ENCODE measurements at regions not wholly inside any gene's neighbourhood (a gene's known extent, or its start where the extent isn't known, plus 50 kb on each side); places are given as distances from the start of the nearest gene placed in this dataset.

- no peak for DNase-seq (ENCODE audit: insufficient read length, low spot score, missing footprints)
Observed at GRCh38 chr7:132059141-132059540, 502.7 kb upstream of the PODXL start.

GRCh38 chr7:132055336-132056120 lies 499.1 kb upstream of the PODXL start:
- Histone ChIP-seq H3K27me3 (ENCODE audit: insufficient read depth, low read length) (peaks cover 21% of the 10 kb centered on the region), H3K9me3 (ENCODE audit: low read depth, low read length) (no peaks in the 10 kb centered on the region), H2AFZ (ENCODE audit: low read length) (no peak overlapping the region), H3K36me3 (ENCODE audit: insufficient read depth, low read length) (no peaks in the 10 kb centered on the region), H4K20me1 (ENCODE audit: insufficient read depth, low read length) (no peaks in the 10 kb centered on the region), H3K4me2 (ENCODE audit: insufficient read depth, low read length) (no peak overlapping the region), H3K4me3 (ENCODE audit: insufficient read depth, low read length) (no peak overlapping the region), H3K79me2 (ENCODE audit: insufficient read depth, low read length) (no peaks in the 10 kb centered on the region), H3K4me1 (ENCODE audit: insufficient read depth, low read length) (no peaks in the 10 kb centered on the region), H3K27ac (ENCODE audit: low read depth, low read length) (no peak overlapping the region)
- no peak for TF ChIP-seq CTCF (IDR thresholded peaks at IDR 0.05; ENCODE audit: extremely low read depth, low read depth, low read length)
- no peak for DNase-seq (ENCODE audit: insufficient read length, low spot score, missing footprints)

More at GRCh38 chr7:132059141-132059540, 502.7 kb upstream of the PODXL start:
- Histone ChIP-seq H3K27me3 (ENCODE audit: insufficient read depth, low read length) (peaks cover 8% of the 10 kb centered on the region), H3K27ac (ENCODE audit: low read depth, low read length) (no peak overlapping the region), H3K4me1 (ENCODE audit: insufficient read depth, low read length) (no peaks in the 10 kb centered on the region), H3K4me3 (ENCODE audit: insufficient read depth, low read length) (no peak overlapping the region), H3K9me3 (ENCODE audit: low read depth, low read length) (no peaks in the 10 kb centered on the region), H3K4me2 (ENCODE audit: insufficient read depth, low read length) (no peak overlapping the region), H2AFZ (ENCODE audit: low read length) (no peak overlapping the region), H3K36me3 (ENCODE audit: insufficient read depth, low read length) (no peaks in the 10 kb centered on the region), H3K79me2 (ENCODE audit: insufficient read depth, low read length) (no peaks in the 10 kb centered on the region), H4K20me1 (ENCODE audit: insufficient read depth, low read length) (no peaks in the 10 kb centered on the region)
- TF ChIP-seq CTCF (IDR thresholded peaks at IDR 0.05; ENCODE audit: extremely low read depth, low read depth, low read length): no peak

- Histone ChIP-seq H3K9me3 (ENCODE audit: low read depth, low read length) (no peaks in the 10 kb centered on the region), H3K4me3 (ENCODE audit: insufficient read depth, low read length) (no peak overlapping the region), H2AFZ (ENCODE audit: low read length) (no peak overlapping the region), H3K4me1 (ENCODE audit: insufficient read depth, low read length) (no peaks in the 10 kb centered on the region), H3K4me2 (ENCODE audit: insufficient read depth, low read length) (no peak overlapping the region), H3K36me3 (ENCODE audit: insufficient read depth, low read length) (no peaks in the 10 kb centered on the region), H3K27ac (ENCODE audit: low read depth, low read length) (no peak overlapping the region), H4K20me1 (ENCODE audit: insufficient read depth, low read length) (no peaks in the 10 kb centered on the region), H3K27me3 (ENCODE audit: insufficient read depth, low read length) (peaks cover 21% of the 10 kb centered on the region), H3K79me2 (ENCODE audit: insufficient read depth, low read length) (no peaks in the 10 kb centered on the region)
- no peak for TF ChIP-seq CTCF (IDR thresholded peaks at IDR 0.05; ENCODE audit: extremely low read depth, low read depth, low read length)
- DNase-seq (ENCODE audit: insufficient read length, low spot score, missing footprints): no peak
Observed at GRCh38 chr7:132053871-132054270, 497.4 kb upstream of the PODXL start.

GRCh38 chr7:132051311-132051710 lies 494.9 kb upstream of the PODXL start:
- DNase-seq (ENCODE audit: insufficient read length, low spot score, missing footprints): no peak
- Histone ChIP-seq H3K27ac (ENCODE audit: low read depth, low read length) (no peak overlapping the region), H3K36me3 (ENCODE audit: insufficient read depth, low read length) (no peaks in the 10 kb centered on the region), H4K20me1 (ENCODE audit: insufficient read depth, low read length) (no peaks in the 10 kb centered on the region), H3K27me3 (ENCODE audit: insufficient read depth, low read length) (peaks cover 28% of the 10 kb centered on the region), H3K4me2 (ENCODE audit: insufficient read depth, low read length) (no peak overlapping the region), H3K9me3 (ENCODE audit: low read depth, low read length) (no peaks in the 10 kb centered on the region), H3K4me1 (ENCODE audit: insufficient read depth, low read length) (no peaks in the 10 kb centered on the region), H2AFZ (ENCODE audit: low read length) (no peak overlapping the region), H3K4me3 (ENCODE audit: insufficient read depth, low read length) (no peak overlapping the region), H3K79me2 (ENCODE audit: insufficient read depth, low read length) (no peaks in the 10 kb centered on the region)
- no peak for TF ChIP-seq CTCF (IDR thresholded peaks at IDR 0.05; ENCODE audit: extremely low read depth, low read depth, low read length)

All from osteoblast (primary cell).